HG03558 (cell line): ENCODE measurements at regions not wholly inside any gene's neighbourhood (a gene's known extent, or its start where the extent isn't known, plus 50 kb on each side); places are given as distances from the start of the nearest gene placed in this dataset.

Experiments
- ATAC-seq: cut with Tn5 transposase; IDR thresholded peaks from one replicate; pipeline ENCODE4 v1.9.1; 2021; ENCODE audit warnings: moderate number of reproducible peaks; ENCODE audit not compliant: unreplicated experiment; ENCODE audit errors: extremely low read depth

DNA sequence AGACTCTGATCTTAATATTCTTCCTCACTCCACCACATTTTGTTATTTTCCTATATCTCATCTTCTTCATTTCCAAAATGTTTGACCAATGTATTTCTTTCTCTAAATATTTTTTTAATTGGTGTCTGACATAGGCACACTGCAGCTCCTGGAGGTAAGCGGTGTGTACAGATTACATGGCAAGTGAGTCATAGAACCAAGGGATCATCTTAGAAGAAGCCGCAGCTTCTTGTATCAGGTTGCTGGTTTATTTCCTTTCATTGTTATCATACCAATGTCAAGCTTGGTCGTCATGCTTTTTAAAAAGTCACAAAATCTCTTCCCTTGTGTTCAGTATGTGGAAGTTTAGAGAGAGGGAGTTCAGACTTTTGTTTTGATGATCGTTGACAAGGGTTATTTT lies 526.1 kb upstream of the CDH18 start:
- ATAC-seq, result no peak

DNA sequence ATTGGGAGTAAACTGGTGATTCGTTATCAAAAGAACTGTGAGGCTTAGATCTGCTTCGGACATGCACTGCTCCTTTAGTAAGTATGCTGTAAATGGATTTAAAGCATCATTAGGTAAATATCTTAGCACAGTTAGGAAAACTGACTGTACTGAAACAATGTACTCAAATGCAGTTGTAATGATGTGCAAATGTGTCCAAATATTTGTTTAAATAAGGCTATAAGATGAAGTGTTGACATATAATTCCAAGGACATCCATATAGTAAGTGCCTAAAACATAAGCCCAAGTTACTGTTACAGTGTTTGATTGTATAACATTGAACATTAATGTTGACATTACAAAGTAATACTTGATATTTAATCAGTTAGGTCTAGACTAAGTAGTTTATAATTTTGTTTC lies 512.5 kb upstream of the CDH18 start:
- ATAC-seq, result no peak

DNA sequence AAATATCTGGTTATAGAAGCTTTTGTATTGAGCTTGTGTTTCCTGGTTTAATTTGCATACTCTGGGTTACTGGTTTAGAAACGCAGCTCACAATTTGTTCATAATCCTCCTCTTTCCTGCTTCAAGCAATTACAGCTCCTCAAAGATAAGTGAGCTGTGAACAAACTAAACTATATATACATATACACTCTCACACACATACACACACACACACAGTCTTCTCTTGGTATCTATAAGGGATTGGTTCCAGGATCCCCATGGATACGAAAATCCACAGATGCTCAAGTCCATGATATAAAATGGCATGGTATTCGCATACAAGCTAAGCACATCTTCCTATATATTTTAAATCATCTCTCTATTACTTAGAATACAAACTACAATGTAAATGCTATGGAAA lies 510.9 kb upstream of the CDH18 start:
- ATAC-seq, result no peak

DNA sequence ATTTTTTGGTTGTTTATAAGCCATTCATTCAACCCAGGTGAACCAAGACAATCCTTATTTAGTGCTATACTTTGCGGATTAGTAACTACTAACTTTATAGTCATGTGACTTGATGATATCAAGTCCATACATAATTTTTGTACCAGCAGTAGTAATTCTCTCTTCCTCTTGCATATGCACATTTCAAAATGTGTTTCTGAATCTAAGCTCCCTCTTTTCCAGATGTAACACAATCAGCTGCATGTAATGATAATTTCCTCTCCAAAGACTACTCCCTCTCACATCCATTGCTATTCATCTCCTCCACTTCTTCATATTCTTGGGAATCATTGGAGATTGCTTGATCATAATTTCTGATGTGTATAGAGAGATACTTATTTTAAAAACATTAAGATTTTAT lies 510.1 kb upstream of the CDH18 start:
- no peak for ATAC-seq

DNA sequence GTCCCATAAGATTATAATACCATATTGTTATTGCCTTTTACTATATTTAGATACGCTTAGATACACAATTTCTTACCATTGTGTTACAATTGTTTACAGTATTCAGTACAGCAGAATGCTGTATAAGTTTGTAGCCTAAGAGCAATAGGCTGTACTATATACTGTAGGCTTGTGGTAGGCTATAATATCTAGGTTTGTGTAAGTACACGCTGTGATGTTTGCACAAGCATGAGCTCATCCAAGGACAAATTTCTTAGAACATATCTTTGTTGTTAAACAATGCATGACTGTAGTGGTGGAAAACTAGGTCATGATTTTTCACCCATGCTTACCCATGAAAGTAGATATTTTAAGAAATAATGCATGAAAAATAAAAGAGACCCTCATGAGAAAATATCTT lies 509.4 kb upstream of the CDH18 start:
- ATAC-seq, result no peak

DNA sequence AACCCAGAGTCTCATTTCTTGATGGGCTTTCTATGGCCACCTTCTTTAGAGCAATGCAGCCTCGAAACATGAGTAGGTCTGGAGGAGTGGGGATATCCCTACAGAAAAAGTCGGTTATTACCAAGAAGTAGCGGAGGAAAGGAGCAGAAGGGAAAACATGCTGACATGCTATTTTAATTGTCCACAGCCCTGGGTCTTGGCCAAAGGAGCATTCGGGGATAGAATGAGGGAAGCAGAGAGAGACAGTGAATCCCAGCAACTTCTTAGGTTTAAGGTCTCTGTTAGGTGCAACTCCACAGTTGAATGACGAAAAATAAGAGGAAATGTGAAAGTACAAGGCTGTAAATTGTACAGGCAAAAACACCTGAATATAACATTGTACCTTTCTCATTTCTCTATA lies 506.7 kb upstream of the CDH18 start:
- no peak for ATAC-seq

DNA sequence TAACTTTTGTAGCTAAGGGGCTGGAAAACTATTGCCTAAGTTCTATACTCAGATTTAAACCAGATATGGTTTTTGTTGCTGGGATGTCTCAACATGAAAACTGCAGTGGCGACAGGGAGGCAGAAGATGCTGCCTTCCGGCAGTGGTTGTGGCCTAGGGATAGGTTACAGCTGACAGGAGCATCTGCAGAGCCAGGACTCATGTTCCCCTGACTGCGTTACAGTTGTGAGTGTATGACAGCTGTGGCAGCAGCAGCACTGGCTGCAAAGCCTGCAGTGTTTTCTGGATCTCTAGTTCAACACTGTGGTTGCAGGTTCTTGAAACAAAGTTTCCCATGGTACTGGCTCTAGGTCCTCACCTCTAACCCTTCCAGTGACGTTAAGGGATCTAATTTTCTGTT lies 498.8 kb upstream of the CDH18 start:
- no peak for ATAC-seq

DNA sequence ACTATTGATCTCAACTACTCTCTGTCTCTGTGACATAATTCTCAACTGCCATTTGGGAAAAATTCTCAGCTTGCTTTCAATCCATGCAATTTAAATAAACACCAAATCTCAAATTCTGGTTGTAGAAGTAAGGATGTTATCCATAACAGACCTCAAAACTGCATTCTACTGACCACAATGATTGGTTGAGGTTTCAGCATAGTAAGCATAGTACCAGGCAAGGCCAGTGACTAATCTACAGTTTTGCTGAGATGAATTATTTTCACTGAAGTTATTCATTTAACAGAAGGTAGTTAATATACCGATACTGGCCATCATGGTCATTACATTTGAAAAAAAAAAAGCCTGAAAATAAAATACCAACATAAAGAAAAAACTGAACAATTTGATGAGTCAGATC lies 488.0 kb upstream of the CDH18 start:
- no peak for ATAC-seq

DNA sequence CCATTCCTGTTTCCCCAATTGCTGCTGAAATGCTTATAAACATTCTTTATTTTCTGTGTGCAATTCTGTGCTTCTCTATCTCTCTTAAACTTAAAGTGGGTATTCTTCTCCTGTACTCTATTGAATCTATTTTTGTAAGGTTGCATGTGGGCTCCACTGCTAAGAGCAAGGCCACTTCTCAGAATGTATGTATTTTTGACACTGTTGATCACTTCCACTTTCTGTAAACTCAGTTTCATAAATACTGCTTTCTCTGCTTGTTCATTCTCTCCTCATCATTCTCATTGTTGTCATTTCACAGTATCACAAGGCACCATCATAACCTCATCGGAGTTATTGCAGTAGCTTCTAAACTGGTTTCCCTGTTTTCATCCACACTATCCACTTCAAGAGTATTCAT lies 483.0 kb upstream of the CDH18 start:
- no peak for ATAC-seq

DNA sequence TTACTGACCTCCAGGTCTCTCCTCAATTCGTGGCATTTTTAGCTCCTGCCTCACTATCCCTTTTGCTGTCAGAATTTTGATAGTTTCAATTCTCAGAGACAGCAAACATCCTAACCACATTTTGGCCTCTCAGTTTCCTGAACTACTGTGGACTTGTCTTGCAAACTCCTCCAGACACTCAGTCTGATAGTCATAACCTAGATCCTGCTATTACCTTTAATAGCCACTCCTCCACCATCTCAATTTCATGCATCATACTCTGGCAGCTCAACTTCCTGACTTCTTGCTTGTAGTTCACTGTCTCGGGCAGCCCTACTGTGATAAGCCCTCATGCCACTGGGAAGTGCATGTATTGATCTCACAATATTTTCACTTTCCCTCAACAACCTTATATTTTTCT lies 481.8 kb upstream of the CDH18 start:
- ATAC-seq, result no peak

DNA sequence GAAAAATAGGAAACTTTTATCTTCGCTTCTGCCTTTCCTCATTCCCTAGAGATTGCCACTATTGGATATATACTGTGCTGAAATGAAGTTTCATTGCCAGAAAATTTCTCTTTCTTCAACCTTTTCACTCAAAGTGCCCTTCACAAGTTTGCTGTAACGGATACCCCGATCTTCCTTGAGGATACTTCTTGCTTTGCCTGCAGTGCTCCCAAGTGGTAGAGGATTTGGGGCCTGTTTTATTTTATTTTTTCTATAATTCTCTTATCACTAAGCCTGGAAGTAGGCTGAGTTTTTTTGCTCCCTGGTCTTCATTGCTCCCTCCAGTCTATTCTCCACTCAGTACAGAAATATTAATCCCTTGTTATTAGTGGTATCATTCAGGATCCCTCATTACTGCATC lies 481.4 kb upstream of the CDH18 start:
- ATAC-seq, result no peak

DNA sequence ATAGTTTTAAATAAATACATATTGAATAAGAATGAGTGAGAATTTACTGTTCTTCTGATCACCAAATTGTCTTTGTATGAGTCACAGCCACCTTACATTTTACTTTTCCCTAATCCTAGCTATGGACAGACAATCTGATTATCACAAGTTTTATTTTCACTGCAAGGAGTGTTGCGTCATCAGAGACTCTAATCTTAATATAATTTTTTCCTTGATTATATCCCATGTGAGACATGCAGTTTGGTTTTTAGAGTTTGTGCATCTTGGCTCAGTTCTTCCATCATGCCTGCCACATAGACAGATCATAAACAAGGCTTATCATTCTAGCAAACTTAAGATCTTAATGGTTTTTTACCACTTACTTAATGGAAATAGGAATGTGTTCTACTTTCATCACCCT lies 478.5 kb upstream of the CDH18 start:
- ATAC-seq, result no peak

DNA sequence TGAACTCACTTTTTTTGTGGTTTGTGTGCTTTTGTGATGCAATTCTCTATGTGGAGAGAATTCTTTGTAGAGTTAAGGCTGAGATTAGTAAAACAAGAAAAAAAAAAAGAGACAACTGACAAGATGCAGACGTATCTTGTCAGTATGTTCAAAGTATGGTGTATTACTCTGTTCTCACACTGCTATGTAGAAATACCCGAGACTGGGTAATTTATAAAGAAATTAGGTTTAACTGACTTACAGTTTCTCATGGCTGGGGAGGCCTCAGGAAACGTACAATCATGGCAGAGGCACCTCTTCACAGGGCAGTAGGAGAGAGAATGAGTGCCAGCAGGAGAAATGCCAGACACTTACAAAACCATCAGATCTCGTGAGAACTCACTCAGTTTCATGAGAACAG lies 475.2 kb upstream of the CDH18 start:
- no peak for ATAC-seq

DNA sequence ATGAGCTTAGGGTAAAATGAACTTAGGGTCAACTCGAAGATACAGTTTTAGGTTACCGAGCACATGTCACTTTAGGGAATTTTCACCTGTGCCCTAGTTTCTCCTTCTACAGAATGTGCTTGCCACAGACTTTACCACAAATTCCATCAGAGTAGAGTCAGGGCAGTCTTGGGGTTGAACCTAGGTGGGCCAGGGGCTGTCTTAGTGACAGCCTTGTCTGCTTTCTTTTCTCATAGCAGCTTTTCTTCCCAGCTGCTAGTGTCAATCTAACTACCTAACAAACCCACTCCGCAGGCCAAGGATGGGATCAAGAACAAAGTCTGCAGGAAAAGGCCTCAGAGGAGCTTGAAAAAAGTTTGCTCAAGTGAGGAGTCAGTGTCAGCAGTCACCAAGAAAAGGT lies 458.1 kb upstream of the CDH18 start:
- ATAC-seq, result no peak

DNA sequence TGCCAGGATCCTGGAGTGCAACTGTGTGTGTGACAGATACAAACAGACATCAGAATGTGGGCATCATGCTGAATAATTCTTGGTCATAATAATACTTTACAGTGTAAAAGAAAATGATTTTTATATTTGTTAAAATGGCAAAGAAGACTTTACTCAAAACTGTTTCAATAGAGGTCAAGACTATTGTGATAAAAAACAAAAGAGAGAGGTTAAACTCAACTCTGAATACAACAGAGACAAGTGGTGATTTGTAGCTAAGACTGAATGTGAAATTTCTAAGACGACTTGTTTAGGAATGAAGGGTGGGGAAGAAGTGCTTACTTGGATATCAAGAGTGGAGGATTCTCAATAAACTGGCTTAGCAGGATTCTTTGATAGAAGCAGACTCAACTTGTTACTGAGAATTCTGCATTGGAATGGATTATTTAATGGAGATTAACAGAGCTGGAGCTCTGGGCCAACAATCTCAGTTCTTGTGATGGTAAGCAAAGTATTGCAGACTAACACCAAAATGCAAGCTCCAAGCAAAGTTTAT lies 457.4 kb upstream of the CDH18 start:
- no peak for ATAC-seq

DNA sequence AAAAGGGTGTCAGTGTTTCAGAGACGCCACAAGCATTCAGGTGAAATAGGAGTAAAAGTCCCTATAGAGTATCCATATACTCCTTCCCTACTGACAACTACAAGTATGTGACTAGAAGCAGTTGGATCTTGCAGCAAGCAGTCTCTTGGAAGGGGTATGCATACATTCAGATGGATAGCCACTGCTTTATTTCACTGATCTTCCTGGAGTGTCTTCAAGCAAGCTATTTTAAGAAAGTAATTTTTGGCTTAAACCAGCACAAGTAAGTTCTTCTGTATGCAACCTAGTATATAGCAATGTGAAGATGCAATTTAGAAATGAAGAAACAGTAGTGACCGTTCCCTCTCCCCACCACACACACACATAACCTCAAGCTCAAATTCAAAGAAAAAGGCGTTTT lies 446.8 kb upstream of the CDH18 start:
- ATAC-seq, result no peak

DNA sequence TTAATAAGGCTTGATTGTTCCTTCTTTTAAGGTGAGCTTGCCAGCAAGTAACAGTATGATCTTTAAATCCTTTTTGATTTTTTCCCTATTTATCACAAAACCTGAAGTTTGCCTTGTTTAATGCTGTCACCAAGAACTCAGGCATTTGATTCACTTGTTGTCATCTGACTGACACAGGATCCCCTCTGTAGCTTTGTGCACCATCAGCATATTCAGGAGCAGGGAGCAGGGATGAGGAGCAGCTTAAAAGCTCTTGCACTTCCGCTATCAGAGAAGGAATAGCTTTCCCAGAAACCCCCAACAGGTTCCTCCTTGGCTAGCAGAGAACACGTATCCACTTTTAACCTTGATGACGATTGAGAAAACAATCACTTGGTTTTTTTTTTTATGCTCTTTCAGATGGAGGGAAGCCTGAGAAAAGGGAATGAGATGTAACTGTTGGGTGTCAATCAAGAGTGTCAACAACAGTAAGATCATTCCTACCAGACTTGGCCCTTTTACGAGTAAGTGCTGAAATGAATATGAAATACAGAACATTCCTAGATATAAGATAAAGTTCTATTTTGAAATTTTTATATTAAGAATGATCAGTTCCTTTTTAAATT lies 433.1 kb upstream of the CDH18 start:
- no peak for ATAC-seq
